HG03139 (cell line): ENCODE measurements at regions not wholly inside any gene's neighbourhood (a gene's known extent, or its start where the extent isn't known, plus 50 kb on each side); places are given as distances from the start of the nearest gene placed in this dataset.

ENCODE experiments used
- ATAC-seq: cut with Tn5 transposase; IDR thresholded peaks from one replicate; pipeline ENCODE4 v1.9.1; 2021; ENCODE audit not compliant: unreplicated experiment

DNA sequence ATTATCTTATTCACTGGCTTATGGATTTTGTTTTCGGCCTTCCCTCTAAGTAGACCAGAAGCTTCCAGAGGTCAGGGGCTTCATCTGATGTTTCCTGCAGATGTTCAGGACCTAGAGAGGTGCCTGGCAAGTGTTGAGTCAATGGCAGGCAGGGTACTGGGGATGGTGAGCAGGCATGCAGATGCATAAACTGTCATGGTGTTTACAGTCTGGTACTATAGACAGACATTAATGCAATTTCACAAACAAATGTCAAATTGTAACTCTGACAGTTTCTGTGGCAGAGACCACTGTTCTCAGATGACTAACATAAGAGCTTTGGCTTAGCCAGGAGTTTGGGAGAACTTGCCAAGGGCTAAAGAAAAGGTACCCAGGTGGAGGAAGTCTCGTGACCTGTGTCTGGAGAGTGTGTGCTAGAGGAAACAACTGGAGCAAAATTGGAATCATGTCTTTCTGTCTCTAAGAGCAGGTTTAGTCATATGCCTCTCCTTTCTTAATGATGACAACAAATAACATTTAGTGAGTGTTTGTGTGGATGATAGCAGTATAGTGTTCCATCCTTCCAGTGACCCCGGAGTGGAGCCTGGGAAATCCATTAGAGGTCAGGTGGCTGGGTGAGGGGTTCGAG, 53.7 kb upstream of the TRAK1 start:
- ATAC-seq: no peak

- no peak for ATAC-seq
These were observed 54.7 kb upstream of the TRAK1 start for GRCh38 chr3:42036483-42036823.

GRCh38 chr3:42035816-42036482, 55.2 kb upstream of the TRAK1 start:
- no peak for ATAC-seq

DNA sequence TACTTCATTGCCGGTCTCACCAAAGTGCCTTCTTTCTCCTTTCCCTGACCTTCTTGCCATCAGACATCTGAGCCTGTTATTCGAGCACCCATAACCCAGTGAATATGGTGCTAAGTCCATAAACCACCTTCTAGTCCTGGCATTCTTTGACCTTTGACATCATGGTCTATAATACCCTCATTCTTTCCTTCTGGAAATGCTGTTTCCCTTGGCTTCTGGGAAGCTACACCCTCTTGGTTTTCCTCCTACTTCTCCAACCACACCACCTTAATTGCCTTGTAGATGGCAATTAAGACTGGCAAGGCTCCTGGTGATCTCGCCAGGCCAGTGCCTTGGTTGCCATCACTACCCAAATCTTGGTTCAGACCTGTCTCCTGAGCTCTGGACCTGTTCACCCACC, 56.1 kb upstream of the TRAK1 start:
- no peak for ATAC-seq

DNA sequence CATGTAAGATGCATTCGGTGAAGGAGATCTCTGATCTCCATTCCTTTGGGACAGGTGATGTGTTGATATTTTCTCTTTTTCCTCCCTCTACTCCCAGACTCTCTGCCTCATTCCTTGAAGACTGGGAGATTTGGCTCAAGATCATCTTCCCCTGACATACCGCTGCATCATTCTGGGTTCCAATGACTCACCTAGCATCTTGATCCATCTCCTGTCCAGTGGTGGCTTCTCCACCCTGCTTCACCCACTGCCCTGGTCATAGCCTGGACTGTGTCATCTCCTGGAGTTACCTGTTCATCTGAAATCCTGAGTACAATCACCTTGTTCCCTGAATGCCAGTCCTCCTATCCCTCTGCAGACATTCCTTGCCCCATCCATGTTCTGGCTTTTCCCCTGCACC, 57.4 kb upstream of the TRAK1 start:
- ATAC-seq: no peak

DNA sequence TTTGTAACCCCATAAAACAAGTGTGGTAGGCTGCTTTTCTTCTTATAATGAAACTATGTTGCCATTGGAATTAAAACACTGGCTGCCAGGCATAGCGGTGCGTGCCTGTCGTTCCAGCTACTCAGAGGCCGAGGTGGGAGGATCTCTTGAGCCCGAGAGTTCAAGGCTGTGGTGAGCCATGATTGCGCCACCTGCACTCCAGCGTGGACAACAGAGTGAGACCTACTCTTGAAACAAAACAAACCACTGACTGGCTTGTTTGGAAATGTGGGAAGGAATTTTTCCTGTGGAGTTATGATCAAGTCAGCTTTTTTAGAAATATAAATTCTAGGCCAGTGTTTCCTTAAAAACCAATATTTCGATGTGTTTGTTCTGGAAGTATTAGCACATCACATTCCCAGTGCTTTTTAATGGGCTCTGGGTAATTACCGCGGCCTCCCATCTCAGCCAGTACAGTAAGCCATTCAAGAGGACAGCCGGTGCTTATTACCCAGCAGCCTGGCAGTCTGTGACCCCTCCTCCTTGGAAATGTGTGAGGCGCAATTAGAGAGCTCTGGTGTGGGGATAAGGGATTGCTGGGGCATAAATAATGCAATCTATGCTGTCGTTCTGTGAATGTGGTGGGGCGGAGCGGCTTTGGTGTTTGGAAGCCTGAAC, 58.3 kb upstream of the TRAK1 start:
- no peak for ATAC-seq

GRCh38 chr3:42031808-42032480, 59.2 kb upstream of the TRAK1 start:
- ATAC-seq: no peak

DNA sequence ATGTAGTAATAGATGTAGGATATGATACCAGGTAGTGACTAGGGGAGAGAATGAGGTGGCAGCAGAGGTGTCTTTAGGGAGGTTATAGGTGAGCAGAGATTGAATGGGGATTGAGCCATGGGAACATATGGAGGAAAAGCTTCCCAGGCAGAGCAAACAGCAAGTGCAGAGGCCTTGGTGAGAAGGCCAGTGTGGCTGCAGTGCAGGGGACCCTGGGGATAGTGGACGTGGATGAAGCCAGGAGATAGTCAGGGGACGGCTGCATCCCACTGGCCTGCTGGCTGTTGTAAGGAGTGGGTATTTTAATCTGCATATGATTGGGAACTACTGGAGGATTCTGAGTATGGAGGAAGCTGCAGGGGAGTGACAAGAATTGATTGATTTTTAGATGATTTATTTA, 62.7 kb upstream of the TRAK1 start:
- ATAC-seq: no peak

GRCh38 chr3:42027571-42027970, 63.6 kb upstream of the TRAK1 start:
- no peak for ATAC-seq

GRCh38 chr3:42025370-42026138, 63.7 kb upstream of the ULK4 start:
- ATAC-seq: no peak

DNA sequence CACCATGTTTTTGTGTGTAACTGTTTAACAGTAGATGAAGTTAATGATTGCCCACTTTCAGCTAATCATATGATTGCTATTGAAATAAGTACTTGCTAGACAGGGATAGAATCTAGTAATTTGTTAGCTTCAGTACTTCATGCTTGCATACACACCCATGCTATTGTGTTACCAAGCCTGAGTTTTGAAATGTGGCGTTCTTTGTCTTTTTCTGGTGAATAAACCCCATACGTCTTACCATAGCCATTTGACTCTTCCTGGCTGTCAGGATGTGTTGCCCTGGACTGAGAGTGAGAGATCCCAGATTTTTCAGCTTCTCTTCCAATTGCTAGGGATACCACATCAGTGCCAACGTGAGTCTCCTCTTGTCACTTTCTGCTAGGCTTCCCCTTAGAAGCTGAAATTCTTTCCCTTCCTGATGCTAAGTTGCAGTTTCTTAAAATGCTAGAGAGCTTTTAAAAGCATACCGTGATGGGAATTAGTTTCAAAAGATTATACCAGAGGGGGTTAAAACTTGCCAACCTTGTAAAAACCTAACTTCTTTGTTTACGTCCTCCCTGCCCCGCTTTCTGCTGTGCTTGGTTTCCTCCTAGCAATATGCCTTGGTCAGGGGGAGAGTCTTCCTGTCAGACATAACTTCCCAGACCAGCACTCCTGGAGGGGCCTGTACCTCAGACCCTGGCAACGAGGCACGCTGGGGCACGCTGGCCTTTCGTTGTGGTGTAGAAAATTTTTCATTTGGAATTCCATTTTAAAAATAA, 62.9 kb upstream of the ULK4 start:
- ATAC-seq: no peak

DNA sequence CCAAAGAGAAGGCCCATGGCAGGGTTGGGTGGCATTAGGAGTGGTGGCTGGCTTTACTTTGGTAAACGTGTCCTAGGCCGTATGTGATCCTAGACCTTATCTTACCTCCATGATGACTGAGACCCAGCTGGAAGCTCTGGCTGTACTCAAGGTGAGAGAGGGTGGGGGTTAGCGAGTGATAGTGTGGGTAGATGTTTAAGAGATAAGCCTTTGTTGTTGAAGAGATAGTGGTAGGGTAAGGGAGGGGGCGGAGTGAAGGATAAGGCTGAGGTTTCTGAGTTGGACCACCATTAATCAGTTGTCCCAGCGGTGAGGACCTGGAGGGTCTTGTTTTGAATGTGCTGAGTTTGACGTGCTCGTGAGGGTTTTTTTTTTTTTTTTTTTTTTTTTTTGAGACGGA, 61.5 kb upstream of the ULK4 start:
- no peak for ATAC-seq

DNA sequence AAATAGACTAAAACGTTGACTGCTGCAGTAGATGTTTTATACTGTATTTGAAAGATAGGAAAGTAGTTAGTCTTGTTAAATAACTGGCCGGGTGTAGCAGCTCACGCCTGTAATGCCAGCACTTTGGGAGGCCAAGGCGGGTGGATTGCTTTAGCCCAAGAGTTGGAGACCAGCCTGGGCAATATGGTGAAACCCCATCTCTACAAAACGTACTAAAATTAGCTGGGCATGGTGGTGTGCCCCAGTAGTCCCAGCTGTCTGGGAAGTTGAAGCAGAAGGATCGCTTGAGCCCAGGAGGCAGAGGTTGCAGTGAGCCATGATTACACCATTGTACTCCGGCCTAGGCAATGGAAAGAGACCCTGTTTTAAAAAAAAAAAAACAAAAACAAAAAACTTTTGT, 60.5 kb upstream of the ULK4 start:
- no peak for ATAC-seq

- no peak for ATAC-seq
These were observed 58.9 kb upstream of the ULK4 start for GRCh38 chr3:42020684-42021307.

- ATAC-seq: no peak
These were observed 58.0 kb upstream of the ULK4 start for GRCh38 chr3:42019953-42020260.

- ATAC-seq: no peak
These were observed 57.4 kb upstream of the ULK4 start for GRCh38 chr3:42019144-42019952.

GRCh38 chr3:42014921-42015533, 53.1 kb upstream of the ULK4 start:
- ATAC-seq: no peak

DNA sequence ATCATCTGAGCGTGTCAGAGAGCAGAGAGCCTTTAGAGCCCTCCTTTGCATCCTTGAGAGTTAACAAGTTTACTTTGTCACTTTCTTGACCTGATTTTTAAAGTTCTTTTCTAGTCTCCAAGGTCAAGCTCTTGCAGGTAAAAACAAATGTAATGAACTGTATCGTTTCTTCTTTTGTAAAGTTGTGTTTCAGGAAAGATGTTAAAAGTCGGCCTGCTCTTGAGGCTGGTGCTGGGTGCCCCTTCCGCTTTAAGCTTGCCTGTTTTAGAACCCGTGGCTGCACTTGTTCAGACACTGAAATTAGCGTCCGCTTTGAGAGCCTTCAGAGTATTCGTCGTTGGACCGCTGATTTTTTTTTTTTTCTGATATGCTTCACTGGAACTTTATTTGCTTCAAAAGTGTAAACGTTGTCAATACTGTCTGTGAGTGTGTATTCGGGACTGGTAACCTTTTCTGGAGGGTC, 52.6 kb upstream of the ULK4 start:
- no peak for ATAC-seq
